CD4-positive, alpha-beta T cell treated with Interleukin-17A for 4 hours (primary cell): ENCODE measurements at regions not wholly inside any gene's neighbourhood (a gene's known extent, or its start where the extent isn't known, plus 50 kb on each side); places are given as distances from the start of the nearest gene placed in this dataset.
A peak's percentile ranks its signal among the peaks of the same experiment; 100 is the strongest.

Experiments used
- DNase-seq: peaks from one replicate; pipeline ENCODE4 v3.0.0-alpha.2; 2020; ENCODE audit warnings: mixed read lengths

GRCh38 chr19:28878862-28879566 lies 333.9 kb downstream of the UQCRFS1 start:
- peak; percentile 57 for DNase-seq

- no peak for DNase-seq
Measured at GRCh38 chr19:28876609-28877123, 336.3 kb downstream of the UQCRFS1 start.

GRCh38 chr19:28874742-28875141 lies 338.2 kb downstream of the UQCRFS1 start:
- DNase-seq: no peak

GRCh38 chr19:28873301-28873700 lies 339.6 kb downstream of the UQCRFS1 start:
- DNase-seq: no peak

GRCh38 chr19:28871099-28871725 lies 341.7 kb downstream of the UQCRFS1 start:
- no peak for DNase-seq

GRCh38 chr19:28869459-28869858 lies 343.5 kb downstream of the UQCRFS1 start:
- DNase-seq: no peak

- DNase-seq: no peak
Measured at GRCh38 chr19:28868836-28869235, 344.1 kb downstream of the UQCRFS1 start.

- DNase-seq: no peak
Measured at GRCh38 chr19:28867978-28868377, 345.0 kb downstream of the UQCRFS1 start.

- no peak for DNase-seq
Measured at GRCh38 chr19:28864577-28865042, 348.3 kb downstream of the UQCRFS1 start.

- no peak for DNase-seq
Measured at GRCh38 chr19:28864024-28864503, 348.9 kb downstream of the UQCRFS1 start.

GRCh38 chr19:28862238-28862637 lies 350.7 kb downstream of the UQCRFS1 start:
- DNase-seq: no peak

GRCh38 chr19:28859811-28860210 lies 353.1 kb downstream of the UQCRFS1 start:
- DNase-seq: no peak

- no peak for DNase-seq
Measured at GRCh38 chr19:28858933-28859332, 354.0 kb downstream of the UQCRFS1 start.

- DNase-seq: no peak
Measured at GRCh38 chr19:28857967-28858366, 355.0 kb downstream of the UQCRFS1 start.

GRCh38 chr19:28855216-28855615 lies 357.7 kb downstream of the UQCRFS1 start:
- DNase-seq: no peak

GRCh38 chr19:28847468-28847867 lies 365.5 kb downstream of the UQCRFS1 start:
- no peak for DNase-seq

- DNase-seq: no peak
Measured at GRCh38 chr19:28846094-28846812, 366.7 kb downstream of the UQCRFS1 start.

- no peak for DNase-seq
Measured at GRCh38 chr19:28843761-28844492, 369.0 kb downstream of the UQCRFS1 start.

GRCh38 chr19:28841531-28841930 lies 371.4 kb downstream of the UQCRFS1 start:
- DNase-seq: no peak

GRCh38 chr19:28840891-28841290 lies 372.1 kb downstream of the UQCRFS1 start:
- DNase-seq: no peak

GRCh38 chr19:28839455-28839854 lies 373.5 kb downstream of the UQCRFS1 start:
- no peak for DNase-seq

- no peak for DNase-seq
Measured at GRCh38 chr19:28838909-28839308, 374.0 kb downstream of the UQCRFS1 start.

GRCh38 chr19:28836421-28836820 lies 376.5 kb downstream of the UQCRFS1 start:
- DNase-seq: no peak
